Activated CD4-positive, CD25-positive, alpha-beta regulatory T cell treated with anti-CD3 and anti-CD28 coated beads, Interleukin-2, amount 50 U/mL, for 24 hours (primary cell): ENCODE measurements at regions not wholly inside any gene's neighbourhood (a gene's known extent, or its start where the extent isn't known, plus 50 kb on each side); places are given as distances from the start of the nearest gene placed in this dataset.

Experiments used
- ATAC-seq, 2 donors: fragments of 150-1000 bp; cut with Tn5 transposase; one replicate each; pipeline ENCODE4 v1.10.0; 2021; ENCODE audit warnings: mild to moderate bottlenecking in 1 of 2, moderate library complexity in 1 of 2

- ATAC-seq = no peak
Measured at GRCh38 chr2:144152817-144153271, 367.1 kb downstream of the ZEB2 start.

- no peak for ATAC-seq
Measured at GRCh38 chr2:144151851-144152250, 368.1 kb downstream of the ZEB2 start.

- ATAC-seq = no peak
Measured at GRCh38 chr2:144151405-144151804, 368.5 kb downstream of the ZEB2 start.

DNA sequence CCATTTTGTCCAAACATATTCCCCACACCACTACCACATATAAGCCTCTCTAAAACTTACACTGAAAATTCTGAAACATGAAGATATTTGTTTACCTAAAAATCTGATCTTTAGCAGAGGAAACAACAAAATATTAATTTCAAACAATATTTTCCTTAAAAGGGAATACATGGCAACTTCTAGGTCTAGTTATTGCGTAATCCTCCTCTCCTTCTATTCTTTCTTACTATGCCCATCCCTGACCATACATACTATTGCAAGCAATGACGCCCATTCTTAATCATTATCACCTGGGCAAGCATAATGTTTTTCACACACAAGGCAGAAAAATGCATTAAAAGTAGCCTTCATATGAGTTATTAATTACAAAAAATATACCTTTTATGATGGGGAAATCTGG, 372.6 kb downstream of the ZEB2 start:
- ATAC-seq = no peak

- no peak for ATAC-seq
Measured at GRCh38 chr2:144146876-144147275, 373.0 kb downstream of the ZEB2 start.

- no peak for ATAC-seq
Measured at GRCh38 chr2:144146076-144146475, 373.8 kb downstream of the ZEB2 start.

GRCh38 chr2:144143294-144144151, 376.4 kb downstream of the ZEB2 start:
- ATAC-seq = no peak

DNA sequence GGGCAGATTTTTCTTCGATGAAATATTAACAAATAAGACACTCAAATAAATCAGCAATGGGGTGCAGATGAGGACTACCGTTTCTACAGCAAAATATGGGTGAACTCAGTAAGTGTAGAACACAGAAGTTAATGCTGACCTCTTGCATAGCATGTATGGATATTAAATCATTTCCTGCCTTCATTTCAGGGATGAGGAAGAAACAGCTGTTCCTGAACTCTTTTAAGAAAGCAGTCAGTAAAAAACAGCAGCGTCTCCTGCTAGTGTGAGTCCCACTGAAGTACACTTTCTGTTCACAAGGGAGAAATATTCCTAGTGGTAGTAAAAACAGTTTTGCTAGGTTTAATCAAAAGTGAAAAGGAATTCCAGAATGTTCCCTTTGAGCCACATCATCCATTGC, 379.0 kb downstream of the ZEB2 start:
- ATAC-seq = no peak

- no peak for ATAC-seq
Measured at GRCh38 chr2:144137705-144138428, 382.1 kb downstream of the ZEB2 start.

DNA sequence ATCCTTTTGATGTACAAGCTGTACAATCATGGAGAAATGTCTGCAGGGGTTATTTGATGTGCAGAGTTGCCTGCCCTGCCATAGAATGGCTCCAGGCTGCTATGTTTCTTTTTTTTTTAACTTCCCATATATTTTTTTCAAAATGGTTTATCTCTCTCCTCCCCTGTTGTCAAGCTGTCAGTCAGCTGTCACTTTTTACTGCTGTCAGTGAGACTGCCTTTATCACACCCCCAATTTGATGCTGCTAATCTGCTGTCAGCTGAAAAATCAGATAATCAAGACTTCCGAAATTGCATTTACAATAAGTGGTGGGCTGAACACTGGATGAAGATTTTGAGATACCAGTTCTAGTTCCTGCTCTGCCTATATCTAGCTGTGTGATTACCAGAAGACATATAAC, 382.6 kb downstream of the ZEB2 start:
- ATAC-seq = no peak

DNA sequence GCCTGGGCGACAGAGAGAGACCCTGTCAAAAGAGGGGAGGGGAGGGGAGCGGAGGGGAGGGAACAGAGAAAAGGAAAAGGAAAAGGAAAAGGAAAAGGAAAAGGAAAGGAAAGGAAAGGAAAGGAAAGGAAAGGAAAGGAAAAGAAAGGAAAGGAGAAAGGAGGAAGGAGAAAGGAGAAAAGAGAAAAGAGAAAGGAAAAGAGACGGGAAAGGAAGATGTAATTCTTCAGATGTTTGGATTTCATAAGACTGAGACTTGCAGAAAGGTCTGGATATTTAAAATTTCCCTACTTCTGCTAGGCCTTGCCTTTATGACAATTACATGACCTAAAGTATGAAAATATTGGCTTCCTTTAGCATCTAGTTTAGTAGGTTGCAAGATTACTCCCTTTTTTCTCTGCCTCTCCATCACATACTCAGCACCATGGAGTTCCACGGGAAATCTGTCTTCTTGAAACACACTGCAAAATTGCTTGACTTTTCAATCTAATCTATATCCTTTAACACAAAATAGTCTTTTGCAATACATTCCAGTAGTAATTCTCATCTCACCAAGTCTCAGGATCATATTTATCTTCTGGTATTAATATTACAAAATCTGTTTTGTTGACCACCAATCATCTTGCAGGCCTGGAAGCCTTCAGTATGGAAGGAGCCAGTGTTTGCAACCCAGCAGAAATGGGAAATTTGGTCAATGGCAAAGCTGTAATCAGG, 383.5 kb downstream of the ZEB2 start:
- no peak for ATAC-seq

DNA sequence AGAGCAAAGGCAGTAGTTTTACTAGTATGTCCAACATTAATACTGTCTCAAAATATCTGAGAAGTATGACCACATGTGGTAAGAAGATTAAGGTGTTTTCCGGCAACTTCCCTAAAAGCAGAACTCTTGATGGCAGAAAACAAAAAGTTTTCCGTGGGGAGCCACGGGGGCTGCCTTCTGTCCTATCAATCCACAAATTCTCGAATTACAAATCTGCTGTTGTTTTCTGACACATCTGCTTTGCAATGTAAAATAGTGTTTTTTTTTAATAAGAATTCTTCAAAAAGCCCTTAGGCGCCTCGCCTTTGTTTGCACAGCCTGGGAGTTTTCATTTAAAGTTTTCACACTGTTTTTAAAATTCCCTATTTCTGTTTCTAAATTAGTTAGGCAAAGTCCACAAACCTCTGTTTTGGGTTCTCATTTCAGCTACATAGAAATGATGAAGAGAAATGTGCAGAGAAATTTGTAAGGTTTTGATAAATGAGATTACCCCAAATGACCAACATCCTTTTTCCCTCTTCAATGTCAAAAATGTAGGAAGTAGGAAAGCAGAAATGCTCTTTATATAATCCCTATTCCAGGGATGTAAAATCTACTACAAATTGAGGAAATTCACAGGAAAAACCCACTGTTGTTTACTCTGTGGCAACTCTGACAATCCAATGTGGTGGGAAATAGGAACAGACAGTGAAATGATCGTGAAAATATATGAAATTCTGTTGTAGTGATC, 385.8 kb downstream of the ZEB2 start:
- no peak for ATAC-seq

GRCh38 chr2:144132357-144132756, 387.6 kb downstream of the ZEB2 start:
- no peak for ATAC-seq

DNA sequence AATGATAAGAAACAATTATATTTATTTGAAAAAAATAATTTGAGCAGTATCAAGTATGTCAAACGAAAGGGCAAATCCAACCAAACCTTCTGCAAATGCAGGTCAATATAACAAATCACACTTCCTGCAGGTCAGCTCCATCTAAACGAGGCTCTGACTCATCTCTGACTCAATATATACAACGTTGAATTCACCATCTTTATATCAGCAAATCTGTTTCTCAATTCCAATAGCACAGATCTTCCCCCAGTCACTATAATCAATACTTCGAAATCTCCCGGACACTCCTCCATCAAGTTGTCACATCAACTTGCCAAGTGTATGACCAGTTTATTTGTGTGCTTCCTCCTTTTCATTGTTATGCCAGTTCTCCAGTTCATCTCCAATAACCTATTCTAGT, 388.9 kb downstream of the ZEB2 start:
- no peak for ATAC-seq

- ATAC-seq = no peak
Measured at GRCh38 chr2:144130551-144130950, 389.4 kb downstream of the ZEB2 start.

GRCh38 chr2:144128130-144128746, 391.7 kb downstream of the ZEB2 start:
- ATAC-seq = peak; percentile 33 to 35

GRCh38 chr2:144127693-144128092, 392.2 kb downstream of the ZEB2 start:
- no peak for ATAC-seq

DNA sequence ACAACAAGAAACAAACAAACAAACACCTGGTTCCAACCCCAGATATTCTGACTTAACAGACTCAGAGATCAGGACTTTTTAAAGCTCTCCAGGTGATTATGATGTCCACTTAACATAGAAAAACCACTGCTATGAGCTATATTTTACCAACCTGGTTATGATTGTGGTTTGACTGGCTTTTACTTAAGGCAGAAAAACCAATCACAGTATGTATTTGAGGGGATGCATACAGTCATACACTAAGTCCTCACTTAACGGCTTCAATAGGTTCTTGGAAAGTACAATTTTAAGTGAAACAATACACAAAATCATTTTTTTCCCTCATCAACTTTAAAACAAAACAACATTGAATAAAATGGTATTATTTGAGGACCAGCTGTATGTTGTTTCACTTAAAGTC, 393.6 kb downstream of the ZEB2 start:
- ATAC-seq = no peak

- no peak for ATAC-seq
Measured at GRCh38 chr2:144125751-144126150, 394.2 kb downstream of the ZEB2 start.

GRCh38 chr2:144124882-144125281, 395.0 kb downstream of the ZEB2 start:
- no peak for ATAC-seq

DNA sequence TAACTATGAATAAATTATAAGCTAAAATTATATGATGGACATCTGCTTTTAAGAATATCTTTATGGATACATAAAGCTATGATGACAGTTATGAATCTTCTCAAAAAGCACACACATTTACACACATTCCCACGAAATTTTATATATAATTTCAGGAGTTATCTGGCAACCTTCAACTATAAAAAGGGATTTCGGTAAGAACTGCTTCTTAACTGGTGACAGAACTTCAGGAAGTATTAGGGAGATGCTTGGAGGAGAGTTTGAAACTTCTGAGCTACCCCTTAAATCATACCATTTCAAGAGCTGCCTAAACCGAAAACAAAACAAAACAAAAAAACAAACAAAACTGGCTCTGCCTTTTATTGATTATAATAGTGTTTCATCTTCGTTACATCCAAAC, 399.4 kb downstream of the ZEB2 start:
- ATAC-seq = no peak

DNA sequence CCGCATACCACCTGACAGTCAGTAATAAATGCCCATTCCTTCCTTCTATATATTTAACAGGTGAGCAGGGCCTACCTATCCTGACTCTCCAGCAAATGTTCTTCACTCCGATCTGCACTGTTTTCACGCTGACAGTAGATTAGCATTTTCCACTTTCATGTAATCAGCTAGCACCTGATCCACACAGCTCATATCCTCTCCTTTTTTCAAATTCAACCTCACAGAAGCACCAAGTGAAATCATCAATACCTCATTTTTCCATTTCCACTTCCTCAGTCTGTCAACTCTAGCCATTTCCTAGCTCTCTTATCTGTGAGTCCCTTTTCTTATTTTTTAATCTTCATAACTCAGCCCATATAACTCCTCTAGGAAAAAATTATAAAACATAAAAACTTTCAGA, 402.8 kb downstream of the ZEB2 start:
- ATAC-seq = no peak
